GM12872 (cell line): ENCODE measurements at regions not wholly inside any gene's neighbourhood (a gene's known extent, or its start where the extent isn't known, plus 50 kb on each side); places are given as distances from the start of the nearest gene placed in this dataset.

Experiments
- TF ChIP-seq, protein P1 (sequence below): IDR thresholded peaks from 3 replicates; pipeline ENCODE4 v1.5.1; 2011; ENCODE audit warnings: low read depth, mild to moderate bottlenecking, low read length, moderate library complexity; ENCODE audit not compliant: insufficient read depth

DNA sequence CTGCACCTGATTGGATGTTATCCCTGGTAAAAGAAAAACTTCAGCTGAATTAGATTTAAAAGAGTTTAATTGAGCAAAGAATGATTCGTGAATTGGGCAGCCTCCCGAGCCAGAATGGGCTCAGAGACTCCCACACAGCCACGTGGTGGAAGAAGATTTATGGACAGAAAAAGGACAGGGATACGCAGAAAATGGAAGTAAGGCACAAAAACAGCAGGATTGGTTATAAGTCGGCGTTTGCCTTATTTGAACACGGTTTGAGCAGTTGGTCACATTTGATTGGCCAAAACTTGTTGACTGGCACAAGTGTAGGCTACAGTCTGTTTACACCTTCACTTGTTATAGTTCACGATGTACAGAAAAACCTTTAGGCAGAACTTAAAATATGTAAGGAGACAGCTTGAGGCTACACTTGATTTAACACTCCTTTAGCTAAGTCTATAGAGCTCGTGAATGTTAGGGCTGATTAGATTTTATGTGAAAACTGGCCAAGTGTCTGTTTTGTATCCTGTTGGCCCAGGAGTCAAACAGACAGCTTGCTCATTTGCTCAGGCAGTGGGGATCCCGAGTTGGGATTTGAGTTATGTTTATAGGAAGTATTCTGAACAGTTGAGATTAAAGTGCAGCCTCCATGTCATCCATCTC, 119.5 kb upstream of the SHISA6 start:
- TF ChIP-seq, protein P1, sequence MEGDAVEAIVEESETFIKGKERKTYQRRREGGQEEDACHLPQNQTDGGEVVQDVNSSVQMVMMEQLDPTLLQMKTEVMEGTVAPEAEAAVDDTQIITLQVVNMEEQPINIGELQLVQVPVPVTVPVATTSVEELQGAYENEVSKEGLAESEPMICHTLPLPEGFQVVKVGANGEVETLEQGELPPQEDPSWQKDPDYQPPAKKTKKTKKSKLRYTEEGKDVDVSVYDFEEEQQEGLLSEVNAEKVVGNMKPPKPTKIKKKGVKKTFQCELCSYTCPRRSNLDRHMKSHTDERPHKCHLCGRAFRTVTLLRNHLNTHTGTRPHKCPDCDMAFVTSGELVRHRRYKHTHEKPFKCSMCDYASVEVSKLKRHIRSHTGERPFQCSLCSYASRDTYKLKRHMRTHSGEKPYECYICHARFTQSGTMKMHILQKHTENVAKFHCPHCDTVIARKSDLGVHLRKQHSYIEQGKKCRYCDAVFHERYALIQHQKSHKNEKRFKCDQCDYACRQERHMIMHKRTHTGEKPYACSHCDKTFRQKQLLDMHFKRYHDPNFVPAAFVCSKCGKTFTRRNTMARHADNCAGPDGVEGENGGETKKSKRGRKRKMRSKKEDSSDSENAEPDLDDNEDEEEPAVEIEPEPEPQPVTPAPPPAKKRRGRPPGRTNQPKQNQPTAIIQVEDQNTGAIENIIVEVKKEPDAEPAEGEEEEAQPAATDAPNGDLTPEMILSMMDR: no peak

DNA sequence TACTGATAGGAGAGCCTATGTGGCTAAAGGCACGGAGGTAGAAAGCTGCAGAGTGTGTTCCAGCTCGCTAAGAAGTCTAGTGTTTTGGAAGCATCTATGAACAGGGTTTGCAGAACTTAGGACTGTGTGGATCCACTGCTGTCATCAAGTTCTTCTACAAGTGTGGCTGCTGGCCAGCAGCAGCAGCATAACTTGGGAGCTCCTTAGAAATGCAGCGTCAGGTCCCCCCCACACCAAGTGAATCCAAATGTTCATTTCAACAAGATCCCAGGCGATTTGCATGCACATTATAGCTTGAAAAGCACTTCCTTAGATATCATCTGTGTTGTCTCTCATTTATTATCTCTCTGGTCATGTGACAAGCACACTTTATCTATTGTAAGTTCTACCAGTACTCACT, 131.9 kb upstream of the SHISA6 start:
- TF ChIP-seq, protein P1: no peak

DNA sequence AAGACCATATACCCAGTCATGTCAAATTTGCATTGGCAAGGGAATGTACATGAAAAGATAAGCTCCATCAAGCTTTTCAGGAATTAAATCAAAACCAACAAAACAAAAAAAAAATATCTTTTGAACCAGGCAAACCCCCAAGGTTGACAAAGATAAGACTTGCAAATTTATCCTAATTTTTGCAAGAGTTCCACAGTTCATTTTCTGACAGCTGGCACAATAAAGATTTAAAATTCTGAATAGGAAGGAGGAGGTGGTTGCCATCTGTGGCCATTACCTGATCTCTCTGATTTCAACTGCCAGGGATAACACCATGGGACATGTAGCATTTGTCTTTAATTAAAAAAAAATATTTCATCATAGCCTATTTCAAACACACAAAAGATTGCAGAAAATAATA, 135.9 kb upstream of the SHISA6 start:
- TF ChIP-seq, protein P1: no peak

DNA sequence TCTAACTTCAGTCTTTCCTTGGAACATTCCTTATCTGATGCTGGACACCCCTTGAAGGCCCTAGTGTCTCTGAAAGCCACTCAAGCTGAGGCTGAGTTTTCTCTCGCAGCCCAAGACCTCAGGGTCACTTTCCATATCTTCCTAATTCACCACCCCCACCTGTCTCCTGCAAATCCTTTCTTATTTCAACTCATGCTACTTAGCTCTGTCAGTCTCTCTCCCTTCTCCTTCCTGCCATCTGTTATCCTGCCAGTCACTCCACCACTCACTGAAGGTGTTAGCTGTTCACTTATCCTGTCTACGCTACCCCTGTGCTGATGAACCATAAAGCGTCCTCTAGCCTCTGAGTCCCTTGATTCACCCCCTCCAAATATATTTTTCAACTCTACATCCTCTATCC, 143.9 kb upstream of the SHISA6 start:
- TF ChIP-seq, protein P1: no peak

DNA sequence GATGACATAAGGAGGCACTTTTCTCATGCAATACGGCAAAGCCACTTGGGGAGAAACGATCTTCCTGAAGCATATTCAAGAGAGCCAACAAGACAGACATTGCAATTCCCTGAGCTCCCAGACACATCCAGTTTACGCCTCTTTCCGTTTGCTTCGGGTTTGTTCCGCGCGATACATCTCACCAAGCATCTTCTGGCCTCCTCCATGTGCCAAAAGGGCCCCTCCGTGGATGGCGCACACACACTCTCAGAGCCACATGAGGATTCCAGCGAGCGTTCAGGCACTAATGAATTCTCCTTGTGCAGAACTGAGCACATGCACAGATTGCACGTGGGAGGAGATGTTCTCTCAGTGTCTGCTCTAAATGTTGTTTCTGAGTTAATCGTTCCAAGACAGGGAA, 146.7 kb upstream of the SHISA6 start:
- TF ChIP-seq, protein P1: no peak

DNA sequence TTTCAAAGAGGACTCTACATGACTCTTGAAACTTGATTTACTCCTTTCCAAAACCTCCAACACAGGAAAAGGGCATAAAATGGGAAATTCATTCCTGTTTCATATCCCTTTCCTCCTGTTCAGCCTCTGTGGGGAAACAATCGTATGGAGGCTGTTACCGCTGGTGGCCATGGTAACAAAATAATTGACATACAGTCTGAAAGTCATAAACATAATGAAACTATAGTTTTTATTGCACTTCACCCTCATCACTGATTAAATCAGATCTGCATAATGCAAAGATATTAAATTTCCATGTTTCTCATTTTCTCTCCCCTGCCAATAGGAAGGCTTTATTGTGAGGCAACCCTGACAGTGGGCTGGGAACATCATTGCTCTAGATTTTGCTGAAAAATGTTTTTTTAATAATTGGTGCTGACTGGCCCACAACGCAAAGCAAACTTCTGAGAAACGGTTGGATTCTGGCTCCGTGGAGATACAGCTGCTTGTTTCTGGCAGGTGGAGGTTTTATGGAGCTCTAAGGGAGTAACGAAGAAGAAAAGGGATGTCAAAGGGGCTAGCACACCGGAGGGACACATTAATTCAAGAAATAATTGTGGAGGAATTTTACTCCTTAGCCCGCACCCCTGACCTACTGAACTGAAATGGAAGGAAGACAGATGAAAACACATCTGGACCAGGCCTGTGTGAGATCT, 154.2 kb upstream of the SHISA6 start:
- TF ChIP-seq, protein P1: no peak

DNA sequence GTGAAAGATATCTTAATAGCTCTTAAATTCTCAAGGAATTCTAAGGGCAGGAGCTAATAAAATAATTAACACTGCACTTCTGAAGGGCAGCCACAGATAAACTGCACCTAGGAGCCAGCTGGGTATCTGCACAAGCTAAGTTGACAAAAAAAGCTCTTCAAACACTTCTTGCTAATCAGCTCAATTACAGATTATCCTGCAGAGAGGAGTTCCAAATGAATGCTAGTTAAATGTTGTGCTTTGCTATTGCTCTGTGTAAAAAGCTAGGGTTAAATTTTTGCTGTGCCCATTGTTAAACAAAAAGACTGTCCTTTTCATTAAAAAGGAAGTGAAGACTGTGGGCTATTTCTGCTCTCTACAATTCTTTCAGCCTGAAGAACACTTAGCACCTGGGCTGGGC, 158.5 kb upstream of the SHISA6 start:
- TF ChIP-seq, protein P1: no peak
